Inflammatory macrophage treated with lipopolysaccharide for 4 hours (primary cell): ENCODE measurements at regions not wholly inside any gene's neighbourhood (a gene's known extent, or its start where the extent isn't known, plus 50 kb on each side); places are given as distances from the start of the nearest gene placed in this dataset.
A peak's percentile ranks its signal among the peaks of the same experiment; 100 is the strongest.

ENCODE experiments used
- DNase-seq: peaks from one replicate; pipeline ENCODE4 v3.0.0-alpha.2; 2020

DNA sequence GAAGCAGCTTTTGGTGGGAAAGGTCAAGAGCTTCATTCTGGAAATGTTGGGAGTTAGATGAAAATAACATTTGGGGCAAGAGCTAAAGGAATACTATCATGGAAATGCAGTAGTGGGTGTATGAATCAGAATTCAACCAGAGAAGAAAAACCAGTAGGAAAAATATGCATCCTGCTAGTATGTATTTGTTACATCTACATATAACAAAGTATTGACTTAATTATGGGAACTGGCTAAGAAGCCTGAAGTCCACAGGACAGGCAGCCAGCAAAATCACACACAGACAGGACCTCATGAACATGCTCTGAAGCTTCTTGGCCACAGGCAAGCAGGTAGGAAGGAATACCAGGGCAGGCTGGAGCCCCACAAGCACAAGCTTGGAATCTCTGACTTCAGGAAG, 185.8 kb downstream of the FBXO15 start:
- no peak for DNase-seq

DNA sequence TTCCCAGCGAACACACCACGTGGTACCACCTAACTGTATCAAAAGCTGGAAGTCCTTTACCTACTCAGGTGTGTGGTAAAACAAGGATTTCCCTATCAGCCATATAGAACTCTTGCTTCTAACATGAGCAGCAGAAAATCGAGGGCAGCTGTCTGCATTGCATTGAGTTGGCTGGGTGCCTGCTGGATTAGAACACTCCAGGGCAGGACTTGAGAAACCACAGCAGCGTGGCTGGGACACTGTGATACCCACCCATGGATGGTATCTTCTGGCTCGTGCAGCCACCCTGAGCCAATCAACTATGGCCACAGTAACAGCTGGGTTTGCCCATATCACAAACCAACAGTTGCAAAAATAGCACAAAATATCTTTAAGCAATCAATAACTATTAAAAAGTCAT, 188.3 kb downstream of the FBXO15 start:
- no peak for DNase-seq

GRCh38 chr18:73954268-73954667, 193.4 kb downstream of the FBXO15 start:
- DNase-seq: no peak

- DNase-seq: no peak
Observed at GRCh38 chr18:73952296-73952946, 195.2 kb downstream of the FBXO15 start.

DNA sequence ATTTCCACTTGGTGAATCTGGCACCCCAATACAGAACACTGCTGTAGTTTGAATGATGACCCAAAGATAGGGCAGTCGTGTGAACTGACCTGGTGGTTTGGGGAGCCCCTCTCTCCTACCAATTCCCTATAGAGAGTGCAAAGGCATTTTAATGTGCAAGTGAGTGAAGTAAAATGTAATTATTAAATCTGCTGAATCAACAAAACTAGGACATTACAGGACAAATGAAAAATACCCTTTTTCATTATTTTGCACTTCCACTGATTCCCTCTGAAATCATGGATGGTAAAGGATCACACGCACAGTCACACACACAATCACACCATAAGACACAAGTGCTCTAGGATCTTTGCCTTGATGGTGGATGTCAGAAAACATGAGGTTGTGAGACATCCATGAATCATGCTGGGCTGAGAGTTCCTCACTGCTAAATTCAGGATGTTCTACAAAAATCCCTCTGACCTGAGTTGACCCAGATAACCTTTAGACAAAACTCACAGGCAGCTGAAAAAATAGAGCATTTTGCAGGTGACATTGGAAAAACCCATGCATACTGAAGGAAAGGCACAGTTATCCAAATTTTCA, 197.4 kb downstream of the FBXO15 start:
- DNase-seq: peak; percentile 16

GRCh38 chr18:73948497-73948896, 199.1 kb downstream of the FBXO15 start:
- no peak for DNase-seq

GRCh38 chr18:73948084-73948483, 199.6 kb downstream of the FBXO15 start:
- no peak for DNase-seq

GRCh38 chr18:73947180-73947921, 200.3 kb downstream of the FBXO15 start:
- DNase-seq: no peak

GRCh38 chr18:73945130-73945792, 202.4 kb downstream of the FBXO15 start:
- DNase-seq: no peak

DNA sequence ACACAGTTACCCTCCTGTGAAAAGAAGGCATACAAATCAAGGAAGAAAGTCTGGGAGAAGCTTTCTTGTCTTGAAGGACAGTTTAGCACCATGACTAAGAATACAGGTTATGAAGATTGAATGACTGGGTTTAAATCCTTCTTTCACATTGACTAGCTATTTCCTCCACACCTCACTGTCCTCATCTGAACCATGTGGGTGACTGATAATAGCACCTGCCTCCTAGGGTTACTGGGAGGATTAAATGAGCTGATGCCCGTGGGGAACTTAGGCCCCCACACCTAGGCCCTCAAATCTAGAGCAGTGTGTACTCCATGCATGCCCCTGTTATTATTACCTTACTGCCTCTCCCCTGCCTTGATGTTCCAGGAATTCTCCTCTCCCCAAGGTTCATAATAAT, 202.9 kb downstream of the FBXO15 start:
- DNase-seq: no peak

GRCh38 chr18:73943763-73944162, 203.9 kb downstream of the FBXO15 start:
- no peak for DNase-seq

DNA sequence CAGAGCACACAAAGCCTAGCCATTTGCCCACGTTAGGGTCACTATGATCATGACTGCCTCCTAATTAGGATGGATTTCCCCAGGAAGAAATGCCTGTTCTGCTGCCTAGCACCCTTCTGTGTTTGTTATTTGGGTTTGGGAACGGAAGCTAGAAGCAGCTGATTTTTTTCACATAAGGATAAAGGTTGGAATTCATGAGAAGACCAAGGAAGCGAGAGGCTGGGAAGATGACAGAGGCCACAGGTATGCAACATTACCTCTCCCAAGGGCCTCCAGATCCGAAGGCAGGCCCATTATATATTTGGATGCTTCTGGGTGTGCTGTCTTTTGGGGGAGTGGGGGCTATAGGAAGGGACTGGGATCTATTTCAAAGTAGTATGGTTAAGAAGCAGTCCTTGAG, 204.7 kb downstream of the FBXO15 start:
- no peak for DNase-seq

DNA sequence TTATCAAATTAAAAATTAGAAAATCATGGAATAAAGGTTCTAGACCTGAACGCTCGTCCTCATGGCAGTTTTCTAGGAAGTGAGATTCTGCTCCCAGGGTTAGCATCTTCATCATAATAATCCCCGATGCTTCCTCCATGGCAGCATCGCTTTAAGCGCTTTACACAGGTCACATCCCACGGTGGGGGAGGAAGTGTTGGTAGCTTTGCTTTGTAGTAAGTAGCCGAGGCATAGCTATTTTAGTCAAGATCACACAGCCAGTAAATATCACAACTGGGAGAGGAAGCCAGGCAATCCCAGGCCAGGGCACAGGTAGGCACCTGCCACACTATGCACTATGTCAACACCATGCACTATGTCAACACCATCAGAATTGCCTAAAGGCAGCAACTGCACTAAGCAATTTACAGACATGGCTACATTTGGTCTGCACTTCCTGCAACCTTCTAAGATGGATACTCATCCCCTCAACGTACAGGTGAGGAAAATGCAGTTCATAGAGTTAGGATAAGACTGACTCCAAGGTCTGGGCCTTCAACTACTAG, 205.5 kb downstream of the FBXO15 start:
- no peak for DNase-seq

DNA sequence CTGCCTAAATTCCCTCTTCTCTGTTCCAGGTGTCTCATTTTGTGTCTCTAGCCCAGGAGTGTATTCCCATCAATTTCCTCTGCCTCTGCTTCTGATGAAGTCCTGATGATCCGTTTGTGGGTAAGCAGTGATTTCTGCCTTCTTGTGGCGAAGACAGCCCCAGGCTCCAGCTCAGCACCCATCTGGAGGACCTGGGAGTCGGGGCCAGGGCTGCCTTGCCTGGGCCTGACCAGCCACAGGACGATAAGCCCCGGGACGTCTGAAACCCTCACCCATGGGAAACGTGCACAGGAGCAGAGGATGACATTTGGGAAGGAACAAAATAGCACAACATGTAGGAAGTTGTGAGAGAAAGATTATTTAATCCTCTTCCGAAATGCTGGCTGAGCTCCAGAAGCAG, 206.9 kb downstream of the FBXO15 start:
- DNase-seq: no peak

GRCh38 chr18:73939391-73939790, 208.2 kb downstream of the FBXO15 start:
- DNase-seq: no peak

- DNase-seq: no peak
Observed at GRCh38 chr18:73933685-73934084, 213.9 kb downstream of the FBXO15 start.

GRCh38 chr18:73932976-73933375, 214.7 kb downstream of the FBXO15 start:
- DNase-seq: no peak

- no peak for DNase-seq
Observed at GRCh38 chr18:73927496-73927895, 220.1 kb downstream of the FBXO15 start.

DNA sequence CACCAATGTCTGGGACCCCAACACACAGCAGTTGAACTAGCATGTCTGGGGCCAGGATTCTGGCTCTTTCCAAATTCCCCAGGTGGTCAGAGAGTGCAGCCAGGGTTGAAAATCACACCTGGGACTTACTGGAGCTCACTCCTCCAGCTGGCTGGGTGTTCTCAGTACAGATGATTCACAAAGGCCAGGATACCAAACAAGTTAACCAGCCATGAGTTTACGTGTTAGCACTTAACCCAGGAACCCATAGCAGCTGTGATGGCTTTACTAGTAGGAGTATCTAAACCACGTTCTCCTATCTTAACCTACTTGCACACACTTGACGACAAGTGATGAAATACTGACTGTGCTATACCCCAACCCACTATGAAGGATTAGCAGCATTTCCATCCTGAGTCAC, 222.8 kb downstream of the FBXO15 start:
- DNase-seq: no peak

- no peak for DNase-seq
Observed at GRCh38 chr18:73924307-73924706, 223.3 kb downstream of the FBXO15 start.

GRCh38 chr18:73923866-73924265, 223.8 kb downstream of the FBXO15 start:
- no peak for DNase-seq

GRCh38 chr18:73920033-73920432, 227.6 kb downstream of the FBXO15 start:
- DNase-seq: no peak

- no peak for DNase-seq
Observed at GRCh38 chr18:73918816-73919215, 228.8 kb downstream of the FBXO15 start.

DNA sequence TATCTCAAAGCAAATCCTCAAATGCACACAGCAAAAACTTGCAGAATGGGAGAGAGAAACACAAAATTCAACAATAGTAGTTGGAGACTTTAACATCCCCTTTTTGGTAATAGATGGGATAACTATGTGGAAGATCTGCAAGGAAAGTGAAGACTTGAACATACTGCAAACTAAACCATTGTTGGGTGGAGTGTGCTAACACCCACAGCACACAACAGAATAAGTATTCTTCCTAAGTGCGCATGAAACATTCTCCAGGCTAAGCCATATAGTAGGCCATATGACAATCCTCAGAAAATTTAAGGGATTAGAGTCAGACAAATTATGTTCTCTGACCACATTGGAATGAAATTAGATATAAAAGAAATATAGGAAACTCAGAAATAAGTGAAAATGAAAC, 230.6 kb downstream of the FBXO15 start:
- DNase-seq: no peak
